GM23338 (cell line): ENCODE measurements at regions not wholly inside any gene's neighbourhood (a gene's known extent, or its start where the extent isn't known, plus 50 kb on each side); places are given as distances from the start of the nearest gene placed in this dataset.

Experiments
- ATAC-seq: fragments of 200-7000 bp; cut with Tn5 transposase; 3 replicates; pipeline ENCODE4 v1.9.1; 2020
- DNase-seq: peaks from one replicate; pipeline ENCODE4 v3.0.0-alpha.2; 2015; ENCODE audit warnings: low spot score
- H2AFZ ChIP-seq: fragments of 200-600 bp; sonication (generic); 2 replicates; pipeline ENCODE4 v1.8.0; 2016; ENCODE audit warnings: antibody characterized with exemption, mild to moderate bottlenecking, moderate library complexity
- H3F3A ChIP-seq: fragments of 200-600 bp; sonication (generic); replicated peaks from 2 replicates; pipeline ENCODE4 v1.8.0; 2017; ENCODE audit warnings: antibody characterized with exemption, mixed run types, low read depth
- H3K27ac ChIP-seq: fragments of 200-600 bp; sonication (generic); 2 replicates; pipeline ENCODE4 v1.6.1; 2016; ENCODE audit warnings: low read depth
- H3K27me3 ChIP-seq: fragments of 200-600 bp; sonication (generic); 2 replicates; pipeline ENCODE4 v1.8.0; 2016; ENCODE audit warnings: mild to moderate bottlenecking, mixed run types, moderate library complexity; ENCODE audit not compliant: insufficient read depth
- H3K36me3 ChIP-seq: fragments of 200-600 bp; sonication (generic); 2 replicates; pipeline ENCODE4 v1.8.0; 2016; ENCODE audit warnings: mild to moderate bottlenecking; ENCODE audit not compliant: insufficient read depth
- H3K4me1 ChIP-seq: fragments of 200-600 bp; sonication (generic); 2 replicates; pipeline ENCODE4 v1.8.0; 2016; ENCODE audit warnings: mild to moderate bottlenecking, moderate library complexity; ENCODE audit not compliant: insufficient read depth
- H3K4me2 ChIP-seq: fragments of 200-600 bp; sonication (generic); 2 replicates; pipeline ENCODE4 v1.7.1; 2017; ENCODE audit warnings: mixed run types
- H3K4me3 ChIP-seq: fragments of 200-600 bp; sonication (generic); 2 replicates; pipeline ENCODE4 v1.6.1; 2016; ENCODE audit warnings: mixed run types
- H3K79me2 ChIP-seq: fragments of 200-600 bp; sonication (generic); replicated peaks from 2 replicates; pipeline ENCODE4 v1.8.0; 2017; ENCODE audit warnings: mild to moderate bottlenecking; ENCODE audit not compliant: insufficient read depth
- H3K9me2 ChIP-seq: fragments of 200-600 bp; sonication (generic); 2 replicates; pipeline ENCODE4 v1.8.0; 2017; ENCODE audit not compliant: insufficient read depth
- H4K20me1 ChIP-seq: fragments of 200-600 bp; sonication (generic); replicated peaks from 2 replicates; pipeline ENCODE4 v1.8.0; 2017; ENCODE audit warnings: mild to moderate bottlenecking; ENCODE audit not compliant: insufficient read depth
- H3K27ac Mint-ChIP-seq: 2 replicates; pipeline ENCODE4 v1.8.0; 2020; ENCODE audit warnings: inconsistent platforms, mild to moderate bottlenecking, moderate library complexity, mixed read lengths
- H3K27me3 Mint-ChIP-seq: 3 replicates; pipeline ENCODE4 v1.8.0; 2022; ENCODE audit warnings: low read depth, mild to moderate bottlenecking, moderate library complexity, mixed read lengths, inconsistent platforms; ENCODE audit not compliant: insufficient read depth, poor library complexity
- H3K36me3 Mint-ChIP-seq: 3 replicates; pipeline ENCODE4 v1.8.0; 2021; ENCODE audit warnings: low read depth, mild to moderate bottlenecking, inconsistent platforms, moderate library complexity, mixed read lengths
- H3K4me1 Mint-ChIP-seq: 3 replicates; pipeline ENCODE4 v1.8.0; 2020; ENCODE audit warnings: mild to moderate bottlenecking, inconsistent platforms, mixed read lengths
- H3K4me3 Mint-ChIP-seq: 3 replicates; pipeline ENCODE4 v1.8.0; 2021; ENCODE audit warnings: moderate library complexity, mild to moderate bottlenecking, inconsistent platforms, mixed read lengths
- H3K9me3 Mint-ChIP-seq: 3 replicates; pipeline ENCODE4 v1.8.0; 2020; ENCODE audit warnings: moderate library complexity, mild to moderate bottlenecking, inconsistent platforms, mixed read lengths
- JUNB ChIP-seq: IDR thresholded peaks from one replicate; pipeline ENCODE4 v1.6.1; 2016; ENCODE audit warnings: antibody characterized with exemption; ENCODE audit not compliant: unreplicated experiment
- POLR2AphosphoS5 ChIP-seq: IDR thresholded peaks from 2 replicates; pipeline ENCODE4 v1.6.1; 2016; ENCODE audit warnings: antibody characterized with exemption, low read depth
- STAT1 ChIP-seq: IDR thresholded peaks from one replicate; pipeline ENCODE4 v1.6.1; 2016; ENCODE audit warnings: antibody characterized with exemption; ENCODE audit not compliant: unreplicated experiment
- ZNF114 ChIP-seq: fragments of 250-450 bp; sonication (Bioruptor Pico); IDR thresholded peaks from 2 replicates; pipeline ENCODE4 v1.5.0; 2020; ENCODE audit warnings: mild to moderate bottlenecking, moderate library complexity
- ZNF331 ChIP-seq: fragments of 250-450 bp; sonication (Bioruptor Pico); IDR thresholded peaks from 2 replicates; pipeline ENCODE4 v1.5.0; 2020; ENCODE audit warnings: low read depth, mild to moderate bottlenecking, moderate library complexity
- ZNF462 ChIP-seq: fragments of 250-450 bp; sonication (Bioruptor Pico); IDR thresholded peaks from 2 replicates; pipeline ENCODE4 v1.5.0; 2020; ENCODE audit warnings: mild to moderate bottlenecking, moderate library complexity
- TF ChIP-seq, protein P1 (sequence below), 2 experiments: fragments of 200-600 bp in 1 of 2; sonication (generic) in 1 of 2; conservative IDR thresholded peaks; 2 replicates each; pipeline versions ENCODE4 v1.5.1 to v1.6.1; 2016 to 2017; ENCODE audit warnings: antibody characterized with exemption in 2 of 2, low read depth in 2 of 2, mild to moderate bottlenecking in 2 of 2, moderate library complexity in 1 of 2

DNA sequence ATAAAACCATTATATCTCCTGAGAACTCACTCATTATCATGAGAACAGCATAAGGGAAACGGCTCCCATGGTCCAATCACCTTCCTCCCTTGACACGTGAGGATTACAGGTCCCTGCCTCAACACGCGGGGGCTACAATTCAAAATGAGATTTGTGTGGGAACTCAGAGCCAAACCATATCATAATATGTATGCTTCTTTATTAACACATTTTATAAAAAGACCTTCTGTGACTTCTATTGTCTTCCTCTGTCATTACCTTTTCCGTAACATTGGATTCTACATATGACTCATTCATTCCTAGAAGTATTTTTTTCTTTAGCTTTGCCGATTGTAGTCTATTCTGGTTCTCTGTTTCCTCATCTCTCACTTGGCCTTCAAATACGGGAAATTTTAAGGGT lies 267.2 kb upstream of the ROBO1 start:
- ATAC-seq: no peak
- H3K27me3 Mint-ChIP-seq: no peaks in the 10 kb centered on the region

More for the DNA sequence above, 267.2 kb upstream of the ROBO1 start:
- Histone ChIP-seq H3K36me3 (no peaks in the 10 kb centered on the region), H2AFZ (peak overlapping the region; percentile 80; the same call in 1 of the 2 replicates), H3K4me1 (no peaks in the 10 kb centered on the region), H4K20me1 (no peaks in the 10 kb centered on the region), H3F3A (no peaks in the 10 kb centered on the region), H3K9me2 (0 out of 2 replicates have a peak, but pooled peaks cover 5% of the 10 kb centered on the region), H3K27me3 (no peaks in the 10 kb centered on the region), H3K27ac (no peak overlapping the region), H3K4me2 (no peak overlapping the region), H3K4me3 (no peak overlapping the region), H3K79me2 (no peaks in the 10 kb centered on the region)
- no peak for DNase-seq
- TF ChIP-seq JUNB (no peak), ZNF462 (CRISPR knock-in tag) (no peak), ZNF331 (CRISPR knock-in tag) (no peak), STAT1 (no peak), ZNF114 (CRISPR knock-in tag) (no peak), POLR2AphosphoS5 (no peak)
- TF ChIP-seq, protein P1, sequence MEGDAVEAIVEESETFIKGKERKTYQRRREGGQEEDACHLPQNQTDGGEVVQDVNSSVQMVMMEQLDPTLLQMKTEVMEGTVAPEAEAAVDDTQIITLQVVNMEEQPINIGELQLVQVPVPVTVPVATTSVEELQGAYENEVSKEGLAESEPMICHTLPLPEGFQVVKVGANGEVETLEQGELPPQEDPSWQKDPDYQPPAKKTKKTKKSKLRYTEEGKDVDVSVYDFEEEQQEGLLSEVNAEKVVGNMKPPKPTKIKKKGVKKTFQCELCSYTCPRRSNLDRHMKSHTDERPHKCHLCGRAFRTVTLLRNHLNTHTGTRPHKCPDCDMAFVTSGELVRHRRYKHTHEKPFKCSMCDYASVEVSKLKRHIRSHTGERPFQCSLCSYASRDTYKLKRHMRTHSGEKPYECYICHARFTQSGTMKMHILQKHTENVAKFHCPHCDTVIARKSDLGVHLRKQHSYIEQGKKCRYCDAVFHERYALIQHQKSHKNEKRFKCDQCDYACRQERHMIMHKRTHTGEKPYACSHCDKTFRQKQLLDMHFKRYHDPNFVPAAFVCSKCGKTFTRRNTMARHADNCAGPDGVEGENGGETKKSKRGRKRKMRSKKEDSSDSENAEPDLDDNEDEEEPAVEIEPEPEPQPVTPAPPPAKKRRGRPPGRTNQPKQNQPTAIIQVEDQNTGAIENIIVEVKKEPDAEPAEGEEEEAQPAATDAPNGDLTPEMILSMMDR (conservative IDR thresholded peaks at IDR 0.05; ENCODE audit: low read depth in 2 of 2): no peak
- no peaks in the 10 kb centered on the region for H3K9me3 Mint-ChIP-seq
- H3K4me1 Mint-ChIP-seq: no peaks in the 10 kb centered on the region
- no peak overlapping the region for H3K27ac Mint-ChIP-seq
- no peaks in the 10 kb centered on the region for H3K36me3 Mint-ChIP-seq
- H3K4me3 Mint-ChIP-seq: no peak overlapping the region
